Hematopoietic multipotent progenitor cell (in vitro differentiated cells): ENCODE measurements at regions not wholly inside any gene's neighbourhood (a gene's known extent, or its start where the extent isn't known, plus 50 kb on each side); places are given as distances from the start of the nearest gene placed in this dataset.
"Not testable (repeated sequence)": the region's sequence is repeated elsewhere in the genome, so short reads cannot be mapped to it uniquely, and the experiment has no call there.

Source experiments
- DNase-seq, 3 donors: peaks; one replicate each; pipeline ENCODE4 v3.0.0-alpha.2; 2011 to 2015; ENCODE audit warnings: low read depth in 2 of 3, low spot score in 2 of 3

GRCh38 chr6:5898563-5898962 lies 108.2 kb downstream of the NRN1 start:
- DNase-seq = no peak

- no peak for DNase-seq
Measured at GRCh38 chr6:5898102-5898501, 108.6 kb downstream of the NRN1 start.

GRCh38 chr6:5896476-5897200 lies 110.1 kb downstream of the NRN1 start:
- no peak for DNase-seq

GRCh38 chr6:5894357-5894756 lies 112.4 kb downstream of the NRN1 start:
- DNase-seq = no peak

- no peak for DNase-seq
Measured at GRCh38 chr6:5893295-5893694, 113.4 kb downstream of the NRN1 start.

- DNase-seq = no peak
Measured at GRCh38 chr6:5892669-5893068, 114.1 kb downstream of the NRN1 start.

GRCh38 chr6:5878792-5879191 lies 127.9 kb downstream of the NRN1 start:
- DNase-seq = no peak

- no peak for DNase-seq
Measured at GRCh38 chr6:5876076-5876475, 130.6 kb downstream of the NRN1 start.

- not testable (repeated sequence) for DNase-seq
Measured at GRCh38 chr6:5873976-5874375, 132.7 kb downstream of the NRN1 start.

GRCh38 chr6:5871296-5871695 lies 135.4 kb downstream of the NRN1 start:
- DNase-seq = no peak

- no peak for DNase-seq
Measured at GRCh38 chr6:5869676-5870075, 137.0 kb downstream of the NRN1 start.

GRCh38 chr6:5869261-5869660 lies 137.5 kb downstream of the NRN1 start:
- DNase-seq = no peak

GRCh38 chr6:5866547-5867051 lies 140.1 kb downstream of the NRN1 start:
- DNase-seq = no peak

- peak in 1 of 3 donors; percentile 5 for DNase-seq
Measured at GRCh38 chr6:5865506-5866031, 141.2 kb downstream of the NRN1 start.

- DNase-seq = no peak
Measured at GRCh38 chr6:5860849-5861248, 145.9 kb downstream of the NRN1 start.

GRCh38 chr6:5855787-5856470 lies 150.8 kb downstream of the NRN1 start:
- DNase-seq = no peak

- DNase-seq = no peak
Measured at GRCh38 chr6:5854899-5855298, 151.8 kb downstream of the NRN1 start.

GRCh38 chr6:5851261-5851757 lies 155.4 kb downstream of the NRN1 start:
- peak in 2 of 3 donors; percentile 43 to 65 for DNase-seq

- no peak for DNase-seq
Measured at GRCh38 chr6:5850848-5851255, 155.9 kb downstream of the NRN1 start.

GRCh38 chr6:5846889-5847288 lies 159.8 kb downstream of the NRN1 start:
- no peak for DNase-seq

GRCh38 chr6:5846335-5846734 lies 160.4 kb downstream of the NRN1 start:
- no peak for DNase-seq

GRCh38 chr6:5843078-5843477 lies 163.6 kb downstream of the NRN1 start:
- DNase-seq = no peak
